Esophagus squamous epithelium (tissue), 5 donors: ENCODE measurements at regions not wholly inside any gene's neighbourhood (a gene's known extent, or its start where the extent isn't known, plus 50 kb on each side); places are given as distances from the start of the nearest gene placed in this dataset.

ENCODE experiments used
- DNase-seq: peaks from one replicate; lab custom pipeline; 2025; lab: John Stamatoyannopoulos, UW
- H3K27ac ChIP-seq, 4 donors: fragments of 200-600 bp; sonication (generic); one replicate each; pipeline ENCODE4 v1.5.1; 2016 to 2019; ENCODE audit warnings: mild to moderate bottlenecking in 1 of 4
- H3K27me3 ChIP-seq, 4 donors: fragments of 200-600 bp; sonication (generic); 1 replicate in 3 of 4; 2 replicates in 1 of 4; pipeline versions ENCODE4 v1.5.1 to v1.6.0; 2017 to 2021; ENCODE audit warnings: antibody characterized with exemption in 1 of 4
- H3K36me3 ChIP-seq, 3 donors: fragments of 200-600 bp; sonication (generic); one replicate each; pipeline ENCODE4 v1.5.1; 2016 to 2019
- H3K4me1 ChIP-seq, 3 donors: fragments of 200-600 bp; sonication (generic); one replicate each; pipeline ENCODE4 v1.5.1; 2017 to 2019
- H3K4me3 ChIP-seq, 4 donors: fragments of 200-600 bp; sonication (generic); 1 replicate in 3 of 4; 2 replicates in 1 of 4; pipeline ENCODE4 v1.5.1; 2016 to 2019; ENCODE audit warnings: mild to moderate bottlenecking in 2 of 4, moderate library complexity in 1 of 4
- H3K9me3 ChIP-seq, 3 donors: fragments of 200-600 bp; sonication (generic); one replicate each; pipeline ENCODE4 v1.5.1; 2016 to 2019
- POLR2A ChIP-seq, 4 donors: fragments of 450-650 bp; IDR thresholded peaks; one replicate each; pipeline ENCODE4 v1.6.1; 2017; ENCODE audit warnings: antibody characterized with exemption in 4 of 4, mild to moderate bottlenecking in 4 of 4, moderate library complexity in 3 of 4
- WGBS, 2 donors: methylation state at CpG; one replicate each; pipeline ENCODE4 v1.1.5; 2018; 5-methylcytosine and 5-hydroxymethylcytosine counted together
- intact Hi-C: fragments of 100-400 bp; cut with DNase I; formaldehyde crosslinking; loops from one replicate; pipeline ENCODE4 v1.15.0; 2022
- TF ChIP-seq, protein P1 (sequence below), 6 experiments: fragments of 450-650 bp in 4 of 6; fragments of 200-600 bp in 2 of 6; sonication (generic) in 2 of 6; IDR thresholded peaks; one replicate each; pipeline ENCODE4 v1.5.1; 2016 to 2019; ENCODE audit warnings: antibody characterized with exemption in 6 of 6, mild to moderate bottlenecking in 4 of 6, moderate library complexity in 4 of 6
- donor health status: DM: yes; HTN: yes; CAD: no.

DNA sequence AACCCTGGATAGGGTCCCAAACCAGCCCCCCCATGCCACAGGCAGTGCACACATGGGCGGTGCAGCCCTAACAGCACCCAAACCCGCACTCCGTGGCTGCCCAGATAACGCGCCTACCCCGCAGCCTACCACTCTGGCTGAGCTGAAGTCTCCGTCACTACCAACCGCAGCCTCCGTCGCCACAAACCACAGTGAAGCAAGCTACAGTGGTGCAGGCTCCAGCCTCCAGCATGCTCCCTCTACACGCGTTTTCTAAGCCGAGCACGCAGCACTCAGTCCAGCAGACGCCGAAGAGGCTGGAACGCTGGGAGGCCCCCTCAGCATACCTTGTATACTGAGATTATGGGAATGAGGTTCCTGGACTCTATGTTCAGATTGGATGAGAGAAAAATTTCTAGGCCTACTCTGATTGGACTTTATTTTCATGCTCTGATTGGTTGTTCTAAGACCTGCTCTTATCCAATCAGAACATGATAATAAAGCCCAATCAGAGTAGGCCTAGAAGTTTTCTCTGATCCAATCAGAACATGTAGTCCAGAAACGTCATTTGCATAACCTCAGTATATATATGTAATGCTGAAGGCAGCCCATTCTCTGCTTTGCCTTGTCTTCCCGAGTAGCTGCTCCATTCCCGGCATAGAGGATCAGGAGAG, 56.7 kb upstream of the C1QTNF9B start:
- TF ChIP-seq POLR2A (IDR thresholded peaks at IDR 0.05), result no peak
- TF ChIP-seq, protein P1, sequence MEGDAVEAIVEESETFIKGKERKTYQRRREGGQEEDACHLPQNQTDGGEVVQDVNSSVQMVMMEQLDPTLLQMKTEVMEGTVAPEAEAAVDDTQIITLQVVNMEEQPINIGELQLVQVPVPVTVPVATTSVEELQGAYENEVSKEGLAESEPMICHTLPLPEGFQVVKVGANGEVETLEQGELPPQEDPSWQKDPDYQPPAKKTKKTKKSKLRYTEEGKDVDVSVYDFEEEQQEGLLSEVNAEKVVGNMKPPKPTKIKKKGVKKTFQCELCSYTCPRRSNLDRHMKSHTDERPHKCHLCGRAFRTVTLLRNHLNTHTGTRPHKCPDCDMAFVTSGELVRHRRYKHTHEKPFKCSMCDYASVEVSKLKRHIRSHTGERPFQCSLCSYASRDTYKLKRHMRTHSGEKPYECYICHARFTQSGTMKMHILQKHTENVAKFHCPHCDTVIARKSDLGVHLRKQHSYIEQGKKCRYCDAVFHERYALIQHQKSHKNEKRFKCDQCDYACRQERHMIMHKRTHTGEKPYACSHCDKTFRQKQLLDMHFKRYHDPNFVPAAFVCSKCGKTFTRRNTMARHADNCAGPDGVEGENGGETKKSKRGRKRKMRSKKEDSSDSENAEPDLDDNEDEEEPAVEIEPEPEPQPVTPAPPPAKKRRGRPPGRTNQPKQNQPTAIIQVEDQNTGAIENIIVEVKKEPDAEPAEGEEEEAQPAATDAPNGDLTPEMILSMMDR (IDR thresholded peaks at IDR 0.05), result no peak
- Histone ChIP-seq H3K27ac (no peak overlapping the region), H3K27me3 (peaks cover 0 to 4% (median 0%) of the 10 kb centered on the region in 4 donors), H3K4me3 (no peak overlapping the region), H3K4me1 (peaks cover 6 to 31% (median 7%) of the 10 kb centered on the region in 3 donors), H3K9me3 (no peaks in the 10 kb centered on the region), H3K36me3 (no peaks in the 10 kb centered on the region)
- WGBS, 2 donors, result 90 to 96% methylated on average over 13 to 20 of the region's 20 CpGs
- intact Hi-C loops, result no loop called here
- DNase-seq, result no peak

DNA sequence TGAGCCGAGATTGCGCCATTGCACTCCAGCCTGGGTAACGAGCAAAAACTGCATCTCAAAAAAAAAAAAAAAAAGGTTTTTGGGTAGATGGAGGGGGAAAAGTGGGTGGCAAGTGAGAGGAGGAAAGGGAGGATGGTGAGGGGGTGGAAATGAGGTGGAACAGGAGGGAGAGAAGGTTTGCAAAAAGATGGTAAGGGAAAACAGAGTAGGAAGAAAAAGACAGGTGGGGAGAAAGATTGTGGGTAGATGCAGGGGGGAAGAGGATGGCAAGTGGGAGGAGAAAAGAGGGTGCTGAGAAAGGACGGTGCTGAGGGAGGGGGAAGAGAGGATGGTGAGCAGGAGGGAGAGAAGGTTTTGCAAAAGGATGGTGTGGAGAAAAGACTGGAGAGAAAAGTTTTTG, 57.8 kb upstream of the C1QTNF9B start:
- DNase-seq, result no peak
- Histone ChIP-seq H3K4me3 (no peak overlapping the region), H3K27ac (no peak overlapping the region), H3K36me3 (no peaks in the 10 kb centered on the region), H3K4me1 (peaks cover 0 to 20% (median 7%) of the 10 kb centered on the region in 3 donors), H3K27me3 (peaks cover 0 to 4% (median 0%) of the 10 kb centered on the region in 4 donors), H3K9me3 (no peaks in the 10 kb centered on the region)
- 66 to 91% methylated on average over 2 to 4 of the region's 4 CpGs for WGBS, 2 donors
- intact Hi-C loops, result no loop called here
- TF ChIP-seq POLR2A (IDR thresholded peaks at IDR 0.05), result no peak
- TF ChIP-seq, protein P1 (IDR thresholded peaks at IDR 0.05), result no peak

DNA sequence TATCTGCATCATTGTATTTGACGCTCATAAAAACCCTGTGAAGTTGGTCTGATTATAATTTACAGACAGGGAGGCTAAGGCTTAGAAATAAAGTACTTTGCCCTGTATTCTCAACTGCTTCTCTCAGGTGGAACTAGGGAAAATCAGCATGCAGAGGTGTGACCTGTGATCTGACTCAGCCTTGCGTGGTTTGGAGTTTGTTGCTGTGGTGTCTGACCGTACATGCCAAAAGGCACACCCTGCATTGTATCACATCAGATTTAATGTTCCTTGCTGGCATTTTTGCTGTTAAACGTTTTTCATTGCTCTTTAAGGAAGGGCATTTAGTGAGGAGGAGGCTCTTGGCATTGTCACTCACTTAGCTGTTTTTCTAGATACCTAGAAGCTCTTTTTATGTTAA, 58.8 kb upstream of the C1QTNF9B start:
- TF ChIP-seq, protein P1 (IDR thresholded peaks at IDR 0.05), result no peak
- TF ChIP-seq POLR2A (IDR thresholded peaks at IDR 0.05), result no peak
- Histone ChIP-seq H3K4me1 (peaks cover 0 to 18% (median 7%) of the 10 kb centered on the region in 3 donors), H3K27ac (peak overlapping the region in 3 of 4 donors; percentile 52 to 63 (median 60)), H3K4me3 (no peak overlapping the region), H3K9me3 (no peaks in the 10 kb centered on the region), H3K36me3 (no peaks in the 10 kb centered on the region), H3K27me3 (peaks cover 0 to 4% (median 0%) of the 10 kb centered on the region in 4 donors)
- WGBS, 2 donors, result 14 to 31% methylated on average over 4 of the region's 4 CpGs
- DNase-seq, result no peak
- intact Hi-C loops, result no loop called here

DNA sequence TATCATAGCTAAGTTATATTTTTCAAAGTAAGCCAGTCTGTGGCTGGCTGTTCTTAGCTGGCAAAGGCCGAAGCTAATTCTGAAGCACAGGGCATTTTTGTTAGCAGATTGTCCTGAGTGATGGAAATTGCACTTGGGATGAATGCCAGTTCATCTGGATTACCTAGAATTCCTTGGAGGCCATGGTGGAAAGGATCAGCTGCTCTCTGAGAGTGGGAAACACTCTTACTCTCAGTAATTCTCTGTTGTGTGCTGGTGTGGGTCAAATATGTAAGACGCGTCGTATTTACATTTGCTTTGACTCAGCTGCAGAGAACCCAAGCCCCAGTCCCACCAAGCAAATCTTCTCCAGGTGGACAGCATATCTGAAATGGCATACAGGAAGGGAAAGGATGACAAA, 60.7 kb upstream of the C1QTNF9B start:
- H3K27me3 ChIP-seq, result peaks cover 0 to 4% (median 0%) of the 10 kb centered on the region in 4 donors
- H3K4me1 ChIP-seq, result peaks cover 0 to 18% (median 7%) of the 10 kb centered on the region in 3 donors
- no peak overlapping the region for H3K27ac ChIP-seq
- H3K9me3 ChIP-seq, result no peaks in the 10 kb centered on the region
- H3K36me3 ChIP-seq, result no peaks in the 10 kb centered on the region
- intact Hi-C loops, result no loop called here
- WGBS, 2 donors, result 83 to 91% methylated on average over 4 of the region's 4 CpGs
- no peak for DNase-seq
- H3K4me3 ChIP-seq, result no peak overlapping the region
- TF ChIP-seq, protein P1 (IDR thresholded peaks at IDR 0.05), result no peak
- no peak for TF ChIP-seq POLR2A (IDR thresholded peaks at IDR 0.05)

DNA sequence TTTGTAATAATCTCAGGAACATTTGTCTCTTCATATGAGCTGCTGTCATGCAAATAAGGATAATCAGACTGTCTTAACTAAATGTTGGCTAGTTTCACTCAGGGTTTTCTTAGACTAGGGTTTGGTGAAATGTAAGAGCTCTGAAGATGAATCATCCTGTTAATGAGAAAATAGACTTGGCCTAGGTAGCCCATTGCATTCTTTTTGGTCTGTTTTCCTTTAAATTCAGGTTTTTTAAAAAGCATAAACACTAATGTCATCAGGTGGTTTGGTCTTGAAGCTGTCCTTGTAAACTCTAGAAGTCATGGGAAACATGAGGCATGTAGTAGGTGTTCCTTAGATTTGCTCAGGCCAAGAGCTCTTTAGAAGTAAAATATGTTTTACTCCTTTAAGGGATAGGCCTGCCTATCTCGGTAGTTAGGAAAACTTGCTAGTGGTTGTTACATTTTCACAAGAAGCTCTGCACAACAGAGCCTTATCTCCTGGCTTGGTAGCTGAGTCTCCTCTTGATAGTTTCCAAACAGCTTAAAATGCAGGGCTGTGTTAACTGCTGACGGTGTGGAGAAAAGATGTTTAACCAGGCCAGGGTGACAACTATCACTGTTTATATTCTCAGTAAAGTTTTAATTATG, 62.0 kb upstream of the C1QTNF9B start:
- intact Hi-C loops, result no loop called here
- Histone ChIP-seq H3K4me1 (peaks cover 0 to 18% (median 7%) of the 10 kb centered on the region in 3 donors), H3K36me3 (no peaks in the 10 kb centered on the region), H3K27ac (no peak overlapping the region), H3K4me3 (no peak overlapping the region), H3K27me3 (no peaks in the 10 kb centered on the region), H3K9me3 (no peaks in the 10 kb centered on the region)
- no peak for DNase-seq
- TF ChIP-seq POLR2A (IDR thresholded peaks at IDR 0.05), result no peak
- TF ChIP-seq, protein P1 (IDR thresholded peaks at IDR 0.05), result no peak
- WGBS, 2 donors, result 61 to 76% methylated on average over 2 of the region's 2 CpGs
